GM23248 (cell line): ENCODE measurements at regions not wholly inside any gene's neighbourhood (a gene's known extent, or its start where the extent isn't known, plus 50 kb on each side); places are given as distances from the start of the nearest gene placed in this dataset.

Experiments
- EZH2 ChIP-seq: fragments of 200-600 bp; sonication (generic); IDR thresholded peaks from 2 replicates; pipeline ENCODE4 v1.6.1; 2018; ENCODE audit warnings: antibody characterized with exemption, mild to moderate bottlenecking; ENCODE audit not compliant: insufficient read depth, poor library complexity, severe bottlenecking
- EZH2phosphoT487 ChIP-seq: fragments of 200-600 bp; sonication (generic); IDR thresholded peaks from 2 replicates; pipeline ENCODE4 v1.6.1; 2018; ENCODE audit warnings: antibody characterized with exemption, moderate library complexity, mild to moderate bottlenecking, low read depth; ENCODE audit not compliant: insufficient read depth

DNA sequence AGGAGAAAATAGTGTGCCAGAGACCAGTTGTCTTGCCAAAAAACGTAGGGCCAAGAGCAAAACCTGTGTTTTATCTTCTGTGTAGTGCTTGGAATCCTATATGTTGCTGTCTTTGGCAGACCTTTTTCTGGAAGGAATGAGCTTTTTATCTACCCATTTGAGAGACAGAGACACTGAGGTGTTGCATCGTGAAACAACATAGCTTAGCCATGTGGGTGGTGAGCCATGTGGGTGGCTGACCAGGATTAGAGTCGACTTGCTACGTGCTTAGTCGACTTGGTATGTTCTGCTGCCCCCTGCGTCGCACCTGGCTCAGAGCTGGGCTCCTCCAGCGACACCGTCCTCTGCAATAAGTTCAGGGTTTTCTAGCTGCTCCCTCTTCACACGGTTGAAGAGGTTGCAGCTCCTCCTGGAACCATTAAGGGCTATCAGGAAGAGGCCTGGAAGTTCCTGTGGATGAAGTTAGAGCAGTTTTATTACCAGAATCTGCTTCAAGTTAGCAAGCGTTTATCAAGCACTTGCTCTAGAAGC is 175.8 kb downstream of the SH2D4B start:
- TF ChIP-seq EZH2 (no peak), EZH2phosphoT487 (no peak)
